Left colon (tissue), 2 donors: ENCODE measurements at regions not wholly inside any gene's neighbourhood (a gene's known extent, or its start where the extent isn't known, plus 50 kb on each side); places are given as distances from the start of the nearest gene placed in this dataset.
"Not testable (repeated sequence)": the region's sequence is repeated elsewhere in the genome, so short reads cannot be mapped to it uniquely, and the experiment has no call there.

Experiments
- ATAC-seq: fragments of 200-7000 bp; cut with Tn5 transposase; one replicate; pipeline ENCODE4 v1.9.1; 2020; ENCODE audit warnings: mild to moderate bottlenecking, moderate library complexity
- DNase-seq, 2 donors: peaks; one replicate each; pipeline ENCODE4 v3.0.0-alpha.2; 2020
- intact Hi-C, 2 donors: fragments of 100-400 bp; cut with DNase I in 1 of 2; cut with micrococcal nuclease in 1 of 2; formaldehyde crosslinking; loops; one replicate each; pipeline versions ENCODE4 v1.11.2 to v1.14.0; 2022; cut with DNase I, micrococcal nuclease
- donor health status: DM: no; HTN: no; CAD: no.
- donor health status: DM: yes; HTN: yes; CAD: no.

DNA sequence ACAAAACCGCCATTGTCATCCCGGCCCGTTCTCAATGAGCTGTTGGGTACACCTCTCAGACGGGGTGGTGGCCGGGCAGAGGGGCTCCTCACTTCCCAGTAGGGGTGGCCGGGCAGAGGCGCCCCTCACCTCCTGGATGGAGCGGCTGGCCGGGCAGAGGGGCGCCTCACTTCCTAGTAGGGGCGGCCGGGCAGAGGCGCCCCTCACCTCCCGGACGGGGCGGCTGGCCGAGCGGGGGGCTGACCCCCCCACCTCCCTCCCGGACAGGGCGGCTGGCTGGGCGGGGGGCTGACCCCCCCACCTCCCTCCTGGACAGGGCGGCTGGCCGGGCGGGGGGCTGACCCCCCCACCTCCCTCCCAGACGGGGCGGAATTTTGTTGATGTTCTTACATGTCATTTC, 1558.3 kb upstream of the CDH9 start:
- intact Hi-C loops, DNase-seq, ATAC-seq: not testable (repeated sequence)

- intact Hi-C loops = no loop called here
- DNase-seq = no peak
- no peak for ATAC-seq
These were observed 1542.2 kb upstream of the CDH9 start for GRCh38 chr5:28580616-28581015.

GRCh38 chr5:28576022-28576421, 1537.6 kb upstream of the CDH9 start:
- no peak for ATAC-seq
- no peak for DNase-seq
- intact Hi-C loops = no loop called here

DNA sequence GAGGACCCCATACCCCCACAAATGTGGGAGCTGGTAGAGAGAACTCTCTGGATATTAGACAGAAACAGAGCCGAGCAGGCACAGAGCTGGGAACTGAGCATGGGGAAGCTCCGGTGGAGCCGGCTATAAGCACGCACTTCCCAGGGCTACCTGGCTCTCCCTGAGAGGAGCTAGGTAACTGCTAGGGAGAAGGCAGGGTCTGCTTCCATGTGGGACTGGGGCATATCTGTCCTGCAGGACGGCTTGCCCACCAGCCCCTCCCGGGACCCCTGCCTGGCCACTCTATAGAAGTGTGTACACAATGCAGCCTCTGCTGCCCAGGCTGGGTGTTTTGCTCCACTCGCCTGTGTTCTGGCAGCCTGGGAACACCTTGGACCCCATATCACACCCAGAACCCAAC, 1537.0 kb upstream of the CDH9 start:
- DNase-seq (no peak), ATAC-seq (no peak)
- intact Hi-C loops = no loop called here

DNA sequence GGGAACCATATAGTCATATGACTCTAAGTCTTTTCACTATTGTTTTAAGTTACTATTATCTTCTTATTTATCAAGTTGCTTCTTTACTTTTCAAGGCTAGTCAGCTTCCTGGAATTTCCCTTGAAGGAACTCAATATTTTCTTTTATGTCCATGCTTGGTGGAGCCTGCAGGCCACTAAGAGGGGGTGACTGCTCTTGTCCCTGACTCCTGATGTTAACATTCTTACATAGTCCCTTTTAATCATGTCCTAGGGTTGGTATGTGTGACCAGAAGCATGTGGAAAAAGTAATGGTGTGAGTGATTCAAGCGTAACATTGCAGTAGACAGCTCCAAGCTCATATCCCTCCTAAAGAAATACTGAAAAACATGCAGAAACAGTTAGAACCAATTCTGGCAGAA, 1536.2 kb upstream of the CDH9 start:
- DNase-seq (no peak), ATAC-seq (no peak)
- intact Hi-C loops = no loop called here

- ATAC-seq = no peak
- DNase-seq = no peak
- intact Hi-C loops = no loop called here
These were observed 1528.7 kb upstream of the CDH9 start for GRCh38 chr5:28567048-28567447.

DNA sequence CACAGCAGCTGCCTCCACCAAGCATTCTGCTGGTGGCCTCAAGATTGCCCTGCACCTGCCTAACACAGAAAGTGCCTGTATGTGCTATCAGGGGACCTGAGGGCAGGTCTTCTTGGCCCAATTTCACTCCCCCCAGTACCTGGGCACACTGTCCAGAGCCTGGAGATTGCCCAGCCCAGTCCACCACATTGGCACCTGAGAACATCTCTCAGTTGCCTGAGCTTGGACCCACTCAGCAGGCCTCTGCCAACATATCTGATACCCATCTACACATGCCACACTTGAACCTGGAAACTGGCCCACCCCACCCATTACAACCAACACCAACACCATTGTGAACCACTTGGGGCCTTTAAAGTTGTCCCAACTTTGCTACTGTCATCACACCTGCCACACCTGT, 1523.1 kb upstream of the CDH9 start:
- intact Hi-C loops = no loop called here
- no peak for ATAC-seq

DNA sequence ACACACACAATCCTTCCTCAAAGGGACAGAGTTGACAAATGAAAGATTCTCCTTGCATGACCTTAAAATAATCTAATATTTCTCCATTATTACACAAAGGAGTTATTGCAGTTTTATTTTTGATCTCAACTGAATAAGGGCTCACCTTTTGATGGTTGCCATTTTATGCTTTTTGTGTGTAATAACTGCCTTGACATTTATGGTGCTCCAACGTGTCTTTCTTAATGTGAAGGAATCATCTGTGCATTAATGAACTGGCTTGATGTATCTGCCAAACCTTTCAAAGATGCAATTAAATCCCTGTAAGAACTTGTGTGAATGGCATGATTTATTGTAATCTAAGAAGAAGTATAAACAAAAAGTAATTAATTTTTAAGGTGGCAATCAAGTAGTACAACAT, 1519.8 kb upstream of the CDH9 start:
- intact Hi-C loops = no loop called here
- no peak for DNase-seq
- ATAC-seq = no peak

More for the DNA sequence above, 1523.1 kb upstream of the CDH9 start:
- DNase-seq = no peak

DNA sequence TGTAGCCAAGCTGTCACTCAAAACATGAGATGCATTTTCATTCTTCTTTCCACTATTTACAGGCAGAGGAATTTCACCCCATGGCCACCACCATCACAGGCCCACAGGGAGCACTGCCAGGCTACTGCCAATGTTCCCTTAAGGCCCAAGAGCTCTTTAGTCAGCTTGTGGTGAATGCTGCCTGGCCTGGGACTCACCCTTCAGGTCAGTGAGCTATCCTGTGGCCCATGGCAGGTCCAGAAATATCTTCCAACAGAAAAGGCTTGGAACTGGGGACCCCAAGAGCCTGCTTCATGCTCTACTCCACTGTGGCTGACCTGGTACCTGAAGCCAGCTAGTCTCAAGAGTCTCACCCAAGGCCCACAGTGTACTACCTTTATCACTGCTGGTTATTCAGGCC, 1518.7 kb upstream of the CDH9 start:
- DNase-seq = no peak

DNA sequence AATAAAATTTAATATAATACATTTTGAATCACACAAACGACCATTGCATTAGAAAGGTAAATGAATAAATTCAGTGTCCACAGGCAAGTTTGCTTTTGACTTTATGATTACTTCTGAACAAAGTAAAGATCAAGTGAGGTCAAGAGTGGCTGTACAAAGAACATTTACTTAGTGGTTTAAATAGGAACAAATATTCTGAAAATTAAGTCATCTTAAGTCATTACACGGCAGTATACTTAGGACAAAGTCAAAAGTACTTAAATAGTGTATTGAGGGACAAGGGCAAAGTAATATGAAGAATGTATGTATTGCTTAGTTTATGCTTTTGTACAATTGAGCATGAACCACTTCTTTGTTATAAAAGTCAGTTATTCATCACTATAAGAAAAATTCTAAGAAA, 1511.2 kb upstream of the CDH9 start:
- intact Hi-C loops = no loop called here
- no peak for ATAC-seq
- DNase-seq = no peak

More for the DNA sequence above, 1518.7 kb upstream of the CDH9 start:
- intact Hi-C loops = no loop called here
- ATAC-seq = no peak

- intact Hi-C loops = no loop called here
- no peak for DNase-seq
- no peak for ATAC-seq
These were observed 1510.5 kb upstream of the CDH9 start for GRCh38 chr5:28548856-28549255.

- no peak for ATAC-seq
- no peak for DNase-seq
- intact Hi-C loops = no loop called here
These were observed 1506.1 kb upstream of the CDH9 start for GRCh38 chr5:28544501-28544900.

GRCh38 chr5:28543473-28544098, 1505.2 kb upstream of the CDH9 start:
- intact Hi-C loops = no loop called here
- ATAC-seq (no peak), DNase-seq (no peak)

- no peak for ATAC-seq
These were observed 1504.6 kb upstream of the CDH9 start for GRCh38 chr5:28542987-28543386.

DNA sequence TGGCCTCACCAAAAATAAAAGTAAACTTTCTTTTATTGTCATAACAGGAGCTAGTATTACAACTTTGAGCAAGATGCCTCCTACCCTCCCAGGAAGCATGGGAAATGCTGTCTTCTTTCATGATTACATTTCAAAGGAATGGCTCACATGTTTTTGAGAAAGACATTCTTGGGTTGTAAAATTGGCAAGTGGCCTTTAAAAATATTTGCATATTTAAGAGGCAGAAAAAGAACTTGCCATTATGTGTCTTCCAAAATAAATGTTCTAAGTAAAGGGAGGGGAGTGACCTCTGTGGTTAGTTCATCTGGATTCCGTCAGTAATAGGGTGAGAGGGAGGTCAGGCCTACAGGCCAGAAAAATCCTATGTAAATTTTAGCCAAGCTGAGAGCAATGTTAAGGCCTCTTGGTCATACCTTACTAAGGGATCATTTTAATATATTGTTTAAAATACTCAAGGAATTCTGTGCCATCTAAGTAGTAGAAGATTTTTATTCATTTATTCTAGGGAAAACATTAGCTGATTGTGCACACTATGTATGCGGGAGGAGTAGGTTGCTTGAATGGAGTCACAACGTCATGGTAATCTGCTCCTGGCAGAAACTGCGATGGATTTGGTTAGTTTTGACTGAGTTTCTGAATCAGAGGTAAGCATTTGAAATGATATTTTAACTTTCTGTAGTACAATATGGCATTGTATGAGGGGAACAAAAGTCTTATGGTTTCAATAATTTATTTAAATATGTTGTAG, 1485.7 kb upstream of the CDH9 start:
- ATAC-seq (no peak), DNase-seq (no peak)

More at GRCh38 chr5:28542987-28543386, 1504.6 kb upstream of the CDH9 start:
- no peak for DNase-seq
- intact Hi-C loops = no loop called here

DNA sequence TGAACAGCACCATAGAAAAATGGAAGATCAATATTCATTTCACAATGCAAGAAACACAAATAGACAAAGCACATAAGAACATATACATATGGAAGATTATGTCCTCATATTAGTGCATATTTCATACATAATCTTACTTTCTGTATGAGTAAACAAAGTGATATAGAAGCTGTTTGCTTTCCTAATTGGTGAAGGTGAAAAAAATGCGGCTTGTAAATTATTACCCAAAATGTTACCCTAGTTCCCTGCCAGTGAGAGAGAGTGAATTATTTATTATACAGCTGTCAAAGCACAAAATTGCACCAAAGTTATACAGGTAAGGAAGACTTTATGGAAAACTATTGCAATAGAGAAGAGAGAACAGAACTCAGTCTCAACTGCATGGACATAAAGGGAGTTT, 1485.0 kb upstream of the CDH9 start:
- intact Hi-C loops = no loop called here
- ATAC-seq = no peak
- no peak for DNase-seq

More for the DNA sequence above, 1485.7 kb upstream of the CDH9 start:
- intact Hi-C loops = no loop called here

GRCh38 chr5:28517691-28518090, 1479.3 kb upstream of the CDH9 start:
- intact Hi-C loops = no loop called here
- no peak for DNase-seq
- ATAC-seq = no peak

GRCh38 chr5:28516722-28517121, 1478.3 kb upstream of the CDH9 start:
- ATAC-seq (no peak), DNase-seq (no peak)
- intact Hi-C loops = no loop called here

DNA sequence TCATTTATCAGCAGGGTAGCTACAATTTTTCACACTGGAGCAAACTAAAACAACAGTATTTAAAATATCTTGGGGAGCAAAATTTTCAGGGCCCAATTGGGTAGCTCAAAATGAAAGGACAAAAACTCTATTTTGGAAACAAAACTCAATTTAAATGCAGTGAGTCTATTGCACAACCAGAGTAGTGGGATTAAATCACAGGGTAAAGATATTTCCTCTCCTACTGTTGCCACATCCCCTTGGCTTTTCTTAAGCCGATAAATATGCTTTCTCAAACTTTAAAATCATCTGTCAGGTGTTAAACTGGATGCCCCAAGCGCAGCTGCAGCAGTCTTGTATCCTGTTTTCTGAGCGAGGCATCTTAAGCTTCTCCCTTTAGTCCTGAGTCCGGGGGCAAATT, 1474.3 kb upstream of the CDH9 start:
- ATAC-seq (no peak), DNase-seq (no peak)
- intact Hi-C loops = no loop called here

DNA sequence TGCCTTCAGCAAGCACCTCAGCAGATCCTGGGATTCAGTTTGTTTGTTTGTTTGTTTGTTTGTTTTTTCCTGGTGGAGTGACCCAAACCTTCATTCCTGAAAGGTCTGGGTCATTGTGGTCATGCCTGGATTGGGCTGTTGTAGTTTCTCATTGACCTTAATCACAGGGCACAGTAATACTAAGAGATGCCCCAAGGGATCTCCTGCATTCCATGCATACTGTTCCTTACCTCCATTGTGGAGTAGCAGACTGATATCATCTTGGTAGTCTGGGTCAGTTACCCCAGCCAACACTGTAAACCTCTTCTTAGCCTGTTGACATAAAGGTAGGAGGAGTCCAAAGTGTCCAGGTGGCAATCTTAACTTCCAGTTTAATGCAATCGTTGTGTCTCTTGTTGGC, 1466.7 kb upstream of the CDH9 start:
- DNase-seq (no peak), ATAC-seq (no peak)
- intact Hi-C loops = no loop called here

GRCh38 chr5:28500511-28500910, 1462.1 kb upstream of the CDH9 start:
- DNase-seq (no peak), ATAC-seq (no peak)
- intact Hi-C loops = no loop called here
